Adrenal gland (tissue), 9 donors: ENCODE measurements at regions not wholly inside any gene's neighbourhood (a gene's known extent, or its start where the extent isn't known, plus 50 kb on each side); places are given as distances from the start of the nearest gene placed in this dataset.
A peak's percentile ranks its signal among the peaks of the same experiment; 100 is the strongest.

ENCODE experiments used
- DNase-seq, 7 donors: peaks; one replicate each; pipeline ENCODE4 v3.0.0-alpha.2; 2019 to 2020
- H3K27ac ChIP-seq, 5 donors: fragments of 200-600 bp; sonication (generic) in 4 of 5; 1 replicate in 3 of 5; 2 replicates in 2 of 5; pipeline versions ENCODE4 v1.5.1 to v1.8.0; 2016 to 2020; ENCODE audit warnings: mild to moderate bottlenecking in 1 of 5
- H3K27me3 ChIP-seq: fragments of 200-600 bp; 2 replicates; pipeline ENCODE4 v1.8.0; 2021
- H3K36me3 ChIP-seq, 2 donors: fragments of 200-600 bp; replicated peaks in 1 of 2; 1 replicate in 1 of 2; 2 replicates in 1 of 2; pipeline versions ENCODE4 v1.5.1 to v1.8.0; 2018 to 2022
- H3K4me1 ChIP-seq, 2 donors: fragments of 200-600 bp; replicated peaks in 1 of 2; 1 replicate in 1 of 2; 2 replicates in 1 of 2; pipeline versions ENCODE4 v1.5.1 to v1.8.0; 2018 to 2021
- H3K4me3 ChIP-seq, 4 donors: fragments of 200-600 bp; sonication (generic) in 3 of 4; one replicate each; pipeline ENCODE4 v1.5.1; 2016 to 2018
- H3K9me3 ChIP-seq, 3 donors: fragments of 200-600 bp; sonication (generic) in 1 of 3; replicated peaks in 1 of 3; 1 replicate in 2 of 3; 2 replicates in 1 of 3; pipeline versions ENCODE4 v1.5.1 to v1.8.0; 2016 to 2021
- CTCF ChIP-seq, 6 experiments: fragments of 450-650 bp in 4 of 6; fragments of 200-600 bp in 2 of 6; sonication (generic) in 1 of 6; IDR thresholded peaks; 1 replicate in 5 of 6; 2 replicates in 1 of 6; pipeline versions ENCODE4 v1.5.1 to v1.8.0; 2016 to 2021; ENCODE audit warnings: antibody characterized with exemption in 6 of 6, mild to moderate bottlenecking in 2 of 6, moderate library complexity in 1 of 6
- POLR2A ChIP-seq, 2 donors: fragments of 450-650 bp; IDR thresholded peaks; one replicate each; pipeline ENCODE4 v1.6.1; 2017; ENCODE audit warnings: antibody characterized with exemption in 2 of 2, mild to moderate bottlenecking in 2 of 2, moderate library complexity in 1 of 2
- WGBS, 4 donors: extraction: QIAGEN DNeasy Blood & Tissue Kit in 2 of 4; methylation state at CpG; one replicate each; pipeline versions ENCODE4 v1.1.5 to v1.1.7; 2013 to 2017; 5-methylcytosine and 5-hydroxymethylcytosine counted together
- intact Hi-C, 2 donors: fragments of 100-400 bp; cut with DNase I; formaldehyde crosslinking; loops; one replicate each; pipeline versions ENCODE4 v1.14.1 to v1.15.0; 2022 to 2023
- donor health status: healthy with polysubstance abuse.
- donor health status: Bipolar disorder and iron deficiency.
- donor health status: DM: yes; HTN: yes; CAD: no.
- donor health status: DM: no; HTN: no; CAD: no.
- donor health status: DM: no; HTN: no; CAD: no.

GRCh38 chr16:76932541-76933211 is 258.3 kb upstream of the MON1B start:
- 65 to 80% (median 74%) methylated on average over 1 of the region's 1 CpG for WGBS, 4 donors
- intact Hi-C loops, result no loop called here
- H3K36me3 ChIP-seq, result no peaks in the 10 kb centered on the region
- TF ChIP-seq POLR2A (IDR thresholded peaks at IDR 0.05) (no peak), CTCF (IDR thresholded peaks at IDR 0.05) (no peak)
- no peaks in the 10 kb centered on the region for H3K9me3 ChIP-seq
- no peaks in the 10 kb centered on the region for H3K27me3 ChIP-seq
- H3K27ac ChIP-seq, result peak overlapping the region in 1 of 5 donors; percentile 48
- no peak for DNase-seq
- no peaks in the 10 kb centered on the region for H3K4me1 ChIP-seq
- peak overlapping the region in 1 of 4 donors; percentile 15 for H3K4me3 ChIP-seq

GRCh38 chr16:76940251-76940650 is 250.7 kb upstream of the MON1B start:
- Histone ChIP-seq H3K36me3 (no peaks in the 10 kb centered on the region), H3K27ac (no peak overlapping the region), H3K27me3 (no peaks in the 10 kb centered on the region), H3K4me1 (no peaks in the 10 kb centered on the region), H3K4me3 (no peak overlapping the region), H3K9me3 (no peaks in the 10 kb centered on the region)
- DNase-seq, result no peak
- intact Hi-C loops, result no loop called here
- TF ChIP-seq POLR2A (IDR thresholded peaks at IDR 0.05) (no peak), CTCF (IDR thresholded peaks at IDR 0.05) (no peak)
- WGBS, 4 donors, result 60 to 75% (median 70%) methylated on average over 1 of the region's 1 CpG

GRCh38 chr16:76941113-76941512 is 249.9 kb upstream of the MON1B start:
- TF ChIP-seq CTCF (IDR thresholded peaks at IDR 0.05) (no peak), POLR2A (IDR thresholded peaks at IDR 0.05) (no peak)
- intact Hi-C loops, result no loop called here
- H3K9me3 ChIP-seq, result no peaks in the 10 kb centered on the region
- H3K36me3 ChIP-seq, result no peaks in the 10 kb centered on the region
- no peak overlapping the region for H3K27ac ChIP-seq
- no peak overlapping the region for H3K4me3 ChIP-seq
- no peaks in the 10 kb centered on the region for H3K27me3 ChIP-seq
- 82 to 97% (median 89%) methylated on average over 1 of the region's 1 CpG for WGBS, 4 donors
- no peaks in the 10 kb centered on the region for H3K4me1 ChIP-seq
- no peak for DNase-seq

GRCh38 chr16:76942089-76942488 is 248.9 kb upstream of the MON1B start:
- no peaks in the 10 kb centered on the region for H3K27me3 ChIP-seq
- H3K4me1 ChIP-seq, result peaks cover 6 to 7% of the 10 kb centered on the region in 2 donors
- H3K27ac ChIP-seq, result no peak overlapping the region
- no peaks in the 10 kb centered on the region for H3K36me3 ChIP-seq
- 92 to 96% (median 94%) methylated on average over 4 of the region's 4 CpGs for WGBS, 4 donors
- no peak for DNase-seq
- no peak for TF ChIP-seq POLR2A (IDR thresholded peaks at IDR 0.05)
- TF ChIP-seq CTCF (IDR thresholded peaks at IDR 0.05), result no peak
- H3K9me3 ChIP-seq, result no peaks in the 10 kb centered on the region
- intact Hi-C loops, result no loop called here
- no peak overlapping the region for H3K4me3 ChIP-seq
